Activated CD8-positive, alpha-beta memory T cell treated with anti-CD3 and anti-CD28 coated beads, Interleukin-2, amount 10 ng/mL, durations not matched to agents 7 days and 5 days (primary cell): ENCODE measurements at regions not wholly inside any gene's neighbourhood (a gene's known extent, or its start where the extent isn't known, plus 50 kb on each side); places are given as distances from the start of the nearest gene placed in this dataset.

ENCODE experiments used
- ATAC-seq: fragments of 150-1000 bp; cut with Tn5 transposase; one replicate; pipeline ENCODE4 v1.10.0; 2021; ENCODE audit warnings: moderate library complexity
- CTCF ChIA-PET: fragments of 350-600 bp; sonication (Branson Sonifier 250); formaldehyde crosslinking; loops from one replicate; lab custom pipeline; 2021; ENCODE audit warnings: antibody characterized with exemption; lab: Charles Lee
- DNase-seq: peaks from one replicate; pipeline ENCODE4 v3.0.0-alpha.2; 2020
- H3K27ac Mint-ChIP-seq: one replicate; pipeline ENCODE4 v1.8.0; 2021; ENCODE audit warnings: mild to moderate bottlenecking, mixed read lengths
- H3K27me3 Mint-ChIP-seq: one replicate; pipeline ENCODE4 v1.8.0; 2021; ENCODE audit warnings: mixed read lengths
- H3K36me3 Mint-ChIP-seq: one replicate; pipeline ENCODE4 v1.8.0; 2021; ENCODE audit warnings: mild to moderate bottlenecking, mixed read lengths
- H3K4me1 Mint-ChIP-seq: one replicate; pipeline ENCODE4 v1.8.0; 2021; ENCODE audit warnings: mixed read lengths
- H3K4me3 Mint-ChIP-seq: one replicate; pipeline ENCODE4 v1.8.0; 2021; ENCODE audit warnings: mild to moderate bottlenecking, moderate library complexity, mixed read lengths
- H3K9me3 Mint-ChIP-seq: one replicate; pipeline ENCODE4 v1.8.0; 2022; ENCODE audit warnings: low read depth, mixed read lengths

- no peaks in the 10 kb centered on the region for H3K36me3 Mint-ChIP-seq
- CTCF ChIA-PET, result no interaction called here
Measured at GRCh38 chr2:217429981-217430500, 570.2 kb upstream of the TNP1 start.

DNA sequence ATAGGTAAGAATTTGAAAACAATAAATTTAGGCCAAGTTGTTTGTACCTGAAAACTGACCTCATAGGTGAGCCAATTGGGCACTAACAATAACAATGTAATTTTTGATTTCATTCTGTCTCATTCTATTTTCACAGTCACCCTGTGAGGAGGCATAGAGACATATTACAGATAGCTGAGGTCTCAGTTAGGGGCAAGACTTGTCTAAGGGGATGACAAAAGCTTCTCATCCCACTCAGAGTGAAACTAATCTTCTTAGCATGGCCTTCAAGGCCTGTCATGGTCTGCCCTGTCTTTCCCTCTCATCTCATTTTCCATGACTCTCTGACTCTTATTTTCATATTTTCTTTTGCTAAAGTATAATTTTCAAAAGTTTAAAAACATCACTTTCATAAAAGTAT, 562.0 kb upstream of the TNP1 start:
- no peak for ATAC-seq
- Mint-ChIP-seq H3K4me3 (no peak overlapping the region), H3K9me3 (no peaks in the 10 kb centered on the region), H3K36me3 (no peaks in the 10 kb centered on the region), H3K4me1 (no peaks in the 10 kb centered on the region), H3K27me3 (no peaks in the 10 kb centered on the region), H3K27ac (no peak overlapping the region)
- no peak for DNase-seq
- CTCF ChIA-PET, result no interaction called here

More at GRCh38 chr2:217429981-217430500, 570.2 kb upstream of the TNP1 start:
- ATAC-seq (no peak), DNase-seq (no peak)
- no peak overlapping the region for H3K4me3 Mint-ChIP-seq
- H3K9me3 Mint-ChIP-seq, result no peaks in the 10 kb centered on the region
- no peak overlapping the region for H3K27ac Mint-ChIP-seq
- peaks cover 12% of the 10 kb centered on the region for H3K4me1 Mint-ChIP-seq
- H3K27me3 Mint-ChIP-seq, result peaks cover 2% of the 10 kb centered on the region

DNA sequence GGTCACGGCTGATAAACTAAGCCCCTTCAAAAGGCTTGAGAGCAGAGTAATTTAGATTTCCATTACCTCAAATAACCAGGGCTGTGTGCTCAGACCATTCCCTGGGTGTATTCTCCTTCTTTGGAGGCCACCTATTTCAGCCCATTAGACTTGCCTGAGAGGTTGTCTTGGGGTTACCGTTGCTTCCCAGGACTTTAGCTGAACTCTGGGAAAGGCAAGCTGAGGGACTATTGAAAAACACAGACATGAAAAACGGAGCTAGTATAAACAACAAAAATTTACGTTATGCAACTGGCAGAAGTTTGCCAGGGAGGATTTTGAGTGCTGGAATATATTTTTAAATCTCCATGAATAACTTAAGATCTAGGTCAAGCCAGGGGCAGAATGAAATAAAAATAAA, 561.0 kb upstream of the TNP1 start:
- H3K27ac Mint-ChIP-seq, result no peak overlapping the region
- ATAC-seq, result no peak
- no peak for DNase-seq
- H3K9me3 Mint-ChIP-seq, result no peaks in the 10 kb centered on the region
- H3K27me3 Mint-ChIP-seq, result peaks cover 3% of the 10 kb centered on the region
- no peak overlapping the region for H3K4me3 Mint-ChIP-seq
- H3K4me1 Mint-ChIP-seq, result no peaks in the 10 kb centered on the region
- CTCF ChIA-PET, result no interaction called here
- H3K36me3 Mint-ChIP-seq, result no peaks in the 10 kb centered on the region

DNA sequence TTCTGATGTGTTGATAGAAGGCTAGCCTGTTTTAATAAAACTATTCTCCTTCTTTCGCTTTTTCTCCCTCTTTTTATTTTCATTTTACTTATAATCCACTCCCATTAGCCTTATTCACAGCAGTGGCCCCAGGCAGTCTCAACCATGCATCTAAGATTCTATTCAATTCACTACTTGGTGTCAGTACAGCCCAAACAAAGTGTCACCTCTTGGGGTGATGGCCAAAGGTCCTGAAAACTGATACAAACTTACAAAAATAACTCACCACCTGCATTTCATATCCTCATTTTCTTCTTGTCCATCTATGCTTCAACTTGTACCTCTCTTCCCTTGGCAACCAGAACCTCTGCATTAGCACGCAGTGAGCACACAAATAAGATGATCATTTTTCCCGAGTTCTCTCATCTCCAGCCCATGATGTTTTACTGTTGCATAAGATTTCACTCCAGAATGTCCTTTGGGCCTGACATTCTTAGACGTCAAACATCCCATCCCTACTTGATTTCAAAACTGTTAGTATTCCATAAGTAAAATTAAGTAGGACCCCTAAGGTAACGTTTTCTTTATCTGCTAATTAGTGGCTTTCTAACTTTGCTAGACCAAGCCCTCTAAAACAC, 559.3 kb upstream of the TNP1 start:
- peaks cover 4% of the 10 kb centered on the region for H3K27me3 Mint-ChIP-seq
- no peaks in the 10 kb centered on the region for H3K36me3 Mint-ChIP-seq
- no peaks in the 10 kb centered on the region for H3K9me3 Mint-ChIP-seq
- no peak overlapping the region for H3K4me3 Mint-ChIP-seq
- CTCF ChIA-PET, result no interaction called here
- H3K27ac Mint-ChIP-seq, result no peak overlapping the region
- no peaks in the 10 kb centered on the region for H3K4me1 Mint-ChIP-seq
- ATAC-seq, result no peak
- no peak for DNase-seq

DNA sequence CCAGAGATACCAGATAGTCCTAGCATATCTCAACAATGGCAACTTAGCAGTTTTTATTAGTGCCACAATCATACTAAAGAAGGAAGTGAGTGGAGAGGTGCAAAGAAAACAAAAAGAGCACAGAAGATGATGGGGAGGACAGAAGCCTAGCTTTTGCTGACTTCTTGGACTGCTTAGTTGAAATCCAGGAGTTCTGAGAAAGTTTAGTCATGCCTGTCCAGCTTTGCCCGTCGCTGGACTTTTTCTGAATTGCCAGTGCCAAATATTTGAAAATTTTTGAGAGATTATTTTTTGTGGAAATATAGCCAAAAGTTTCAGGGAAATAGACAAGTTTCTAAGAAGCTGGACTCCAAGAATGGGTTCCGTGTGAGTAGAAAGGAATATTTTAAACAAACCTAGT, 558.7 kb upstream of the TNP1 start:
- Mint-ChIP-seq H3K9me3 (no peaks in the 10 kb centered on the region), H3K4me3 (no peak overlapping the region), H3K27ac (no peak overlapping the region), H3K36me3 (no peaks in the 10 kb centered on the region), H3K27me3 (peaks cover 4% of the 10 kb centered on the region), H3K4me1 (no peaks in the 10 kb centered on the region)
- CTCF ChIA-PET, result no interaction called here
- no peak for DNase-seq
- ATAC-seq, result no peak

- CTCF ChIA-PET, result no interaction called here
- DNase-seq (no peak), ATAC-seq (no peak)
- Mint-ChIP-seq H3K27me3 (peaks cover 4% of the 10 kb centered on the region), H3K9me3 (no peaks in the 10 kb centered on the region), H3K27ac (no peak overlapping the region), H3K36me3 (no peaks in the 10 kb centered on the region), H3K4me1 (no peaks in the 10 kb centered on the region), H3K4me3 (no peak overlapping the region)
Measured at GRCh38 chr2:217418090-217418489, 558.2 kb upstream of the TNP1 start.

GRCh38 chr2:217417536-217417935, 557.7 kb upstream of the TNP1 start:
- CTCF ChIA-PET, result no interaction called here
- no peaks in the 10 kb centered on the region for H3K9me3 Mint-ChIP-seq
- no peaks in the 10 kb centered on the region for H3K36me3 Mint-ChIP-seq
- no peaks in the 10 kb centered on the region for H3K4me1 Mint-ChIP-seq
- no peak overlapping the region for H3K27ac Mint-ChIP-seq
- no peak overlapping the region for H3K4me3 Mint-ChIP-seq
- ATAC-seq (no peak), DNase-seq (no peak)
- peaks cover 4% of the 10 kb centered on the region for H3K27me3 Mint-ChIP-seq

GRCh38 chr2:217415316-217415715, 555.5 kb upstream of the TNP1 start:
- peaks cover 4% of the 10 kb centered on the region for H3K27me3 Mint-ChIP-seq
- DNase-seq (no peak), ATAC-seq (no peak)
- H3K4me1 Mint-ChIP-seq, result no peaks in the 10 kb centered on the region
- H3K36me3 Mint-ChIP-seq, result no peaks in the 10 kb centered on the region
- no peak overlapping the region for H3K27ac Mint-ChIP-seq
- H3K4me3 Mint-ChIP-seq, result no peak overlapping the region
- CTCF ChIA-PET, result no interaction called here
- no peaks in the 10 kb centered on the region for H3K9me3 Mint-ChIP-seq

DNA sequence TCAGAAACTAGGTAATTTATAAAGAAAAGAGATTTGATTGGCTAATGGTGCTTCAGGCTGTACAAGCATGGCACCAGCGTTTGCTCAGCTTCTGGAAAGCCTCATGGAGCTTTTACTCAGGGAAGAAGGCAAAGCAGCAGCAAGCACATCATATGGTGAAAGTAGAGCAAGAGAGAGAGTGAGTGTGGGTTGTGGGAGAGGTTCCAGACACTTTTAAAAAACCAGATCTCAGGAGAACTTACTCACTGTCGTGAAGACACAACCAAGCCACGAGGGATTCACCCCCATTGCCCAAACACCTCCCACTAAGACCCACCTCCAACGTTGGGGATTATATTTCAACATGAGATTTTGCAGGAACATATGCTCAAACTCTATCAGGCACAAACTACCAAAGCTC, 554.6 kb upstream of the TNP1 start:
- CTCF ChIA-PET, result no interaction called here
- Mint-ChIP-seq H3K4me3 (no peak overlapping the region), H3K27me3 (peaks cover 4% of the 10 kb centered on the region)

GRCh38 chr2:217413193-217413592, 553.3 kb upstream of the TNP1 start:
- DNase-seq (no peak), ATAC-seq (no peak)
- Mint-ChIP-seq H3K4me1 (no peaks in the 10 kb centered on the region), H3K27me3 (peaks cover 4% of the 10 kb centered on the region), H3K27ac (no peak overlapping the region), H3K36me3 (no peaks in the 10 kb centered on the region), H3K9me3 (no peaks in the 10 kb centered on the region), H3K4me3 (no peak overlapping the region)
- CTCF ChIA-PET, result no interaction called here

More for the DNA sequence above, 554.6 kb upstream of the TNP1 start:
- ATAC-seq (no peak), DNase-seq (no peak)
- Mint-ChIP-seq H3K9me3 (no peaks in the 10 kb centered on the region), H3K4me1 (no peaks in the 10 kb centered on the region), H3K27ac (no peak overlapping the region), H3K36me3 (no peaks in the 10 kb centered on the region)

DNA sequence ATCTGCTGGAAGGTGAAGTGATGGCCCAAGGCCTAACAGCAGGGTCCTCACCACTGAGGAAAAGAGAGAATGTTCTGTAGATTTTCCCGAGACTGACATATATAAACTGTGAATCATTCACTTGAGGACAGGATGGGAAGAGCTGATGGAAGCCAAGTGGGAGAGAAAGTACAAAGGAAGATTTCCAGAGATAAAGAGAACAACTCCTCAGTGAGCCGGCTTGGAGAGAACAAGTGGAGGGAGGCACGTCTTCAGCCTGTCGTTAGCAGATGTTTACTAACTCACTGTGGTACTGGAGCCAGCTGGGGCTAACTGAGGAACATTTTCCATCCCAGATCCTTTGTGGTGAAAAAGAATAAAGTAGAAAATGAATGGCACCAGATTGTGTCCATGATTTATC, 552.9 kb upstream of the TNP1 start:
- Mint-ChIP-seq H3K9me3 (no peaks in the 10 kb centered on the region), H3K27ac (no peak overlapping the region), H3K4me3 (no peak overlapping the region), H3K4me1 (no peaks in the 10 kb centered on the region), H3K27me3 (peaks cover 4% of the 10 kb centered on the region), H3K36me3 (no peaks in the 10 kb centered on the region)
- DNase-seq (no peak), ATAC-seq (no peak)
- CTCF ChIA-PET, result no interaction called here

GRCh38 chr2:217412277-217412676, 552.4 kb upstream of the TNP1 start:
- H3K4me3 Mint-ChIP-seq, result no peak overlapping the region
- DNase-seq (no peak), ATAC-seq (no peak)
- no peaks in the 10 kb centered on the region for H3K36me3 Mint-ChIP-seq
- CTCF ChIA-PET, result no interaction called here
- H3K27ac Mint-ChIP-seq, result no peak overlapping the region
- no peaks in the 10 kb centered on the region for H3K9me3 Mint-ChIP-seq
- no peaks in the 10 kb centered on the region for H3K4me1 Mint-ChIP-seq
- H3K27me3 Mint-ChIP-seq, result peaks cover 4% of the 10 kb centered on the region

DNA sequence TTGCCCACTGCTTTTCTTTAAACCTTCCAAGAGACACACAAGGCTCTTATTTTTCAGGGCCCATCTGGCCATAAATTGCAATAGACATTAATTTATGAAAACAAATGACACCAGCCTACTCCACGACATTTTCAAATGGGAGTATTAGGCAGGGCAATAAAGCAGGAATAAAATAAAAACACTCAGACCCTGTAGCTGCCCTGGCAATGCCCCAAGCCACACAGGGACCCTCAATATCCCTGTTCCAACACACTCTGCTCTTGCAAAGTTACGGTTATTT, 550.8 kb upstream of the TNP1 start:
- Mint-ChIP-seq H3K27me3 (no peaks in the 10 kb centered on the region), H3K36me3 (no peaks in the 10 kb centered on the region), H3K4me3 (no peak overlapping the region), H3K9me3 (peaks cover 2% of the 10 kb centered on the region), H3K4me1 (no peaks in the 10 kb centered on the region), H3K27ac (no peak overlapping the region)
- no peak for DNase-seq
- no peak for ATAC-seq
- CTCF ChIA-PET, result no interaction called here

DNA sequence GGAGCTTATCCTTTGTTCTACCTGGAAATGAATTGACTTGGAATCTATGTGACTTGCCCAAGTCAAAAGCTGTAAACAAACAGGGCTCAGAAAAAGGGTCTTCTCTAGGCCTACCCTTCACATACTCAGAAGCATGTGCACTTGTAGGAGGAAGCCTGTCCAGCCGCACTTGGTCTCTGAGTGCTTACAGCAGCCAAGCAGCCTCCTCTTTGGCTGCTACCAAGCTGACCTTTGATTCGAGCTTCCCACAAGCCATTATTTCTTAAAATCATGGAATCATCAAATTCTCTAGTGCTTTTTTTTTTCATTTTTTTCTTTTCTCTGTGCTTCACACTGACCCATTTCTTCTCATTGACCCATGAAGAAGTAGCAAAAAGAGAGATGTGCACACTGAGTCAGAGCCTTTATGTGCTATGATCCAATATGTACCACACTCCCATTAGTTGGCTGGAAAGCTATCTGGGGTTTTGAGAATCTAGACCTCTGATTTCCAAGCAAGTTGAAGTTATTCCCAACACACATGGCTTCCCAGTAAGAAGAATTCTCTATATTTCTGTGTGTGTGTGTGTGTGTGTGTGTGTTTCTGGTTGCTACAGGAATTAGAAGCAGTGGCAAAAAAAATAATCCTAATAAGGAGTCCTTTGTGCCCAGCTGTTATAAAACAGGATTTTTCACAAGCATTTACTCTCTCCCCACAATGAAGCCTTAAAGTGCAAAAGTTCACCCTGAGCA, 550.3 kb upstream of the TNP1 start:
- Mint-ChIP-seq H3K27me3 (no peaks in the 10 kb centered on the region), H3K4me1 (no peaks in the 10 kb centered on the region), H3K9me3 (peaks cover 2% of the 10 kb centered on the region), H3K36me3 (no peaks in the 10 kb centered on the region), H3K27ac (no peak overlapping the region), H3K4me3 (no peak overlapping the region)
- CTCF ChIA-PET, result no interaction called here
- DNase-seq (no peak), ATAC-seq (no peak)
